ENCODE measurements at regions not wholly inside any gene's neighbourhood (a gene's known extent, or its start where the extent isn't known, plus 50 kb on each side); places are given as distances from the start of the nearest gene placed in this dataset.
"Not testable (repeated sequence)": the region's sequence is repeated elsewhere in the genome, so short reads cannot be mapped to it uniquely, and the experiment has no call there.

DNA sequence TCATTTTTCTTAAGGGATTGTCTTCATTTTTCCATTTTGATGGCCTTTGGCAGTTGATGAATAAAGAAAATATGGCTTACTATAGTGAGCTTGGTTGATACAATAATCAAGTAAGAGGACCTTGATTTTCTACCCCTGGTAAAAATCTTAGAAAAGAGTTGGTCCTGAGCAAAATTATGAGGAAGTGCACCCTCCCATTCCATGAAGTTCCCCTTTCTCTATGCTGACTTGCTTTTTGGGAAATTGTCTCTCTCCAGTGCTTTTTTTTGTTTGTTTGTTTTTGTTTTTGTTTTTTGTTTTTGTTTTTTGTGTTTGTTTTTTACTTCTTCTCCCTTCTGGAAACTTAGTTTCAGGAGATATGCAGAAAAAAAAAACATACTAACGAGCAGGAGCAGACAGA, 449.2 kb upstream of the ACTBL2 start:
- H3K27ac ChIP-seq = no peak overlapping the region
- DNase-seq (ENCODE audit: low spot score) = no peak
- H3K36me3 ChIP-seq = no peaks in the 10 kb centered on the region
- H3K4me3 ChIP-seq = no peak overlapping the region
- no peaks in the 10 kb centered on the region for H3K27me3 ChIP-seq (replicated peaks; ENCODE audit: insufficient read depth)
- TF ChIP-seq POLR2AphosphoS5 (IDR thresholded peaks at IDR 0.05) = no peak
- no peak for TF ChIP-seq POLR2A (IDR thresholded peaks at IDR 0.05)
- TF ChIP-seq, protein P1, sequence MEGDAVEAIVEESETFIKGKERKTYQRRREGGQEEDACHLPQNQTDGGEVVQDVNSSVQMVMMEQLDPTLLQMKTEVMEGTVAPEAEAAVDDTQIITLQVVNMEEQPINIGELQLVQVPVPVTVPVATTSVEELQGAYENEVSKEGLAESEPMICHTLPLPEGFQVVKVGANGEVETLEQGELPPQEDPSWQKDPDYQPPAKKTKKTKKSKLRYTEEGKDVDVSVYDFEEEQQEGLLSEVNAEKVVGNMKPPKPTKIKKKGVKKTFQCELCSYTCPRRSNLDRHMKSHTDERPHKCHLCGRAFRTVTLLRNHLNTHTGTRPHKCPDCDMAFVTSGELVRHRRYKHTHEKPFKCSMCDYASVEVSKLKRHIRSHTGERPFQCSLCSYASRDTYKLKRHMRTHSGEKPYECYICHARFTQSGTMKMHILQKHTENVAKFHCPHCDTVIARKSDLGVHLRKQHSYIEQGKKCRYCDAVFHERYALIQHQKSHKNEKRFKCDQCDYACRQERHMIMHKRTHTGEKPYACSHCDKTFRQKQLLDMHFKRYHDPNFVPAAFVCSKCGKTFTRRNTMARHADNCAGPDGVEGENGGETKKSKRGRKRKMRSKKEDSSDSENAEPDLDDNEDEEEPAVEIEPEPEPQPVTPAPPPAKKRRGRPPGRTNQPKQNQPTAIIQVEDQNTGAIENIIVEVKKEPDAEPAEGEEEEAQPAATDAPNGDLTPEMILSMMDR (IDR thresholded peaks at IDR 0.05) = no peak
- H3K4me1 ChIP-seq (replicated peaks) = no peaks in the 10 kb centered on the region
- no peaks in the 10 kb centered on the region for H3K9me3 ChIP-seq
- intact Hi-C loops (cut with DNase I) = no loop called here
- WGBS = 98% methylated on average over 1 of the region's 1 CpG

DNA sequence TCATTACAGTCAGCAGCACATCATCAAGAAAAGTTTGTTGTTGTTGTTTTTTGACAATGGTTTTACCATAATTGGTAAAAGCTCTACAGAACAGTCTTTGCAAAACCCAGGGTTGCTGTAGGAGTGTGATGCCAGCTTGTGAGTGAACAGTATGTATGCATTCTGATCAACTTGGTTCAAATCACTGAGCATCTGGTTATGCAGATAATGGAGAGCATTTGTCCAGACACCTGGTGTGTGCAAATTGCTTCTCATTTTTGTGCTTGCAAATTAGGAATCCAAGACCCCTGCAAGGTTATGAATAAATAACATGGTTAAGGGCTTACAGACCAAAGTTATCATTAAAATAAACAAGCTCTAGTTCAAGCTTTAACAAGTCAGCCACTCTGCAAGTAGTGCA, 448.7 kb upstream of the ACTBL2 start:
- intact Hi-C loops (cut with DNase I) = no loop called here
- Histone ChIP-seq H3K27me3 (replicated peaks; ENCODE audit: insufficient read depth) (no peaks in the 10 kb centered on the region), H3K36me3 (no peaks in the 10 kb centered on the region), H3K9me3 (no peaks in the 10 kb centered on the region), H3K4me3 (no peak overlapping the region), H3K27ac (no peak overlapping the region), H3K4me1 (replicated peaks) (no peaks in the 10 kb centered on the region)
- TF ChIP-seq POLR2AphosphoS5 (IDR thresholded peaks at IDR 0.05) = no peak
- TF ChIP-seq, protein P1 (IDR thresholded peaks at IDR 0.05) = no peak
- no peak for DNase-seq (ENCODE audit: low spot score)

DNA sequence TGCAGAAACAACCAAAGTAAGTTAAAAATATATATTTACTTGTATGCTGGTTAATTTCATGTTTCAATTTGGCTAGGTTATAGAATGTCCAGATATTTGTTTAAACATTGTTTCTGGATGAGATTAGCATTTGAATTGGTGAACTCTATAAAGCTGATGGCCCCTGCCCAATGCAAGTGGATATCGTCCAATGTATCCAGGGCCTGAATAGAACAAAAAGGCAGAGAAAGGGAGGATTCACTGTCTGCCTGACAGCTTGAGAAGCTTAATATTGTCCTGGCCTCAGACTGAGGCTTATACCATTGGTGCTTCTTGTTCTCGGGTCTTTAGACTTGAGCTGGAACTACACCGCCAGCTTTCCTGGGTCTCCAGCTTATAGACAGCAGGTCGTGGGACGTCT, 446.7 kb upstream of the ACTBL2 start:
- no peaks in the 10 kb centered on the region for H3K36me3 ChIP-seq
- TF ChIP-seq, protein P1 (IDR thresholded peaks at IDR 0.05) = no peak
- TF ChIP-seq POLR2A (IDR thresholded peaks at IDR 0.05) (no peak), POLR2AphosphoS5 (IDR thresholded peaks at IDR 0.05) (no peak)
- no peak overlapping the region for H3K4me3 ChIP-seq
- H3K4me1 ChIP-seq (replicated peaks) = no peaks in the 10 kb centered on the region
- H3K27me3 ChIP-seq (replicated peaks; ENCODE audit: insufficient read depth) = no peaks in the 10 kb centered on the region
- intact Hi-C loops (cut with DNase I) = no loop called here
- DNase-seq (ENCODE audit: low spot score) = no peak
- WGBS = 60% methylated on average over 5 of the region's 5 CpGs
- no peak overlapping the region for H3K27ac ChIP-seq
- no peaks in the 10 kb centered on the region for H3K9me3 ChIP-seq

DNA sequence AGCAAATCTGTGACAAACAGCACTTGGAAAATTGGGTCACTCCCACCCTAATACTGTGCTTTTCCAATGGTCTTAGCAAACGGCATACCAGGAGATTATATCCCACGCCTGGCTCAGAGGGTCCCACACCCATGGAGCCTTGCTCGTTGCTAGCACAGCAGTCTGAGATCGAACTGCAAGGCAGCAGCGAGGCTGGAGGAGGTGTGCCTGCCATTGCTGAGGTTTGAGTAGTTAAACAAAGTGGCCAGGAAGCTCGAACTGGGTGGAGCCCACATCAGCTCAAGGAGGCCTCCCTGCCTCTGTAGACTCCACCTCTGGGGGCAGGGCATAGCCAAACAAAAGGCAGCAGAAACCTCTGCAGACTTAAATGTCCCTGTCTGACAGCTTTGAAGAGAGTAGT, 440.5 kb upstream of the ACTBL2 start:
- WGBS = 82% methylated on average over 6 of the region's 6 CpGs
- DNase-seq (ENCODE audit: low spot score); H3K27me3 ChIP-seq (replicated peaks; ENCODE audit: insufficient read depth); H3K36me3 ChIP-seq; H3K9me3 ChIP-seq; intact Hi-C loops (cut with DNase I); H3K4me1 ChIP-seq (replicated peaks); H3K27ac ChIP-seq; H3K4me3 ChIP-seq: not testable (repeated sequence)

DNA sequence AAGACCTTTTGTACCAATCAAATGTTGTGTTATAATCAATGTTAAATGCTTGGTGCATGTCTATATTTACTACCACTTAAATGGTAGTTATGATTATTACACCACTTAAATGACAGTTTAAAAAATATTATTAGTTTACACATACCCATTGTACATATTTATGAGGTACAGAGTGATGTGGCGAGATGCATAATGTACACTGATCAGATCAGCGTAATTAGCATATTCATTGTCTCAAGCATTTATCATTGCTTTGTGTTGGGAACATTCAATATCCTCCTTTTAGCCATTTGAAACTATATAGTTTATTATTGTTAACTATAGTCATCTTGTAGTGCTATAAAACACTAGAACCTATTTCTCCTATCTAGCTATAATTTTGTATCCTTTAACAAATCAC, 434.4 kb upstream of the ACTBL2 start:
- H3K36me3 ChIP-seq = no peaks in the 10 kb centered on the region
- intact Hi-C loops (cut with DNase I) = no loop called here
- no peak for DNase-seq (ENCODE audit: low spot score)
- WGBS = 43% methylated on average over 2 of the region's 2 CpGs
- TF ChIP-seq POLR2A (IDR thresholded peaks at IDR 0.05) (no peak), POLR2AphosphoS5 (IDR thresholded peaks at IDR 0.05) (no peak)
- TF ChIP-seq, protein P1 (IDR thresholded peaks at IDR 0.05) = no peak
- H3K27me3 ChIP-seq (replicated peaks; ENCODE audit: insufficient read depth) = no peaks in the 10 kb centered on the region
- H3K4me3 ChIP-seq = no peak overlapping the region
- no peaks in the 10 kb centered on the region for H3K9me3 ChIP-seq
- no peak overlapping the region for H3K27ac ChIP-seq
- no peaks in the 10 kb centered on the region for H3K4me1 ChIP-seq (replicated peaks)

DNA sequence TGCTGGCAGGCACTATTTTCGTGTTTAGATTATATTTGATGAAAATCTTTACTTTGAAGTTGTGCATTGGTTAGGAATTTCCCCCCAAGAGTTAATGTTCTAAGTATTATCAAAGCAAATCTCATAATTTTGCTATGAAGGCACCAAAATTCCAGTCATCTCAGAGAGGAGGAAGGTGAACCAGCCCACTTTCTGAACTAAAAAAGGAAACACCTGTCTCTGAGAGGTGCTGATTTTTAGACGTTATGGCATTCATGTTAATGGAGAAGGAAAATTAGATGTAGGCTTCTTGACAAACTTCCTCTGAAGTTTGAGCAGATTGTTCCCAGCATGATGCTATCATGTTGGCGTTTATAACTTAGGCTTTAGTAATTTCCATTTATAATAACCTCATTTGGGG, 432.9 kb upstream of the ACTBL2 start:
- intact Hi-C loops (cut with DNase I) = no loop called here
- no peak overlapping the region for H3K4me3 ChIP-seq
- no peaks in the 10 kb centered on the region for H3K4me1 ChIP-seq (replicated peaks)
- DNase-seq (ENCODE audit: low spot score) = no peak
- no peaks in the 10 kb centered on the region for H3K9me3 ChIP-seq
- 59% methylated on average over 3 of the region's 3 CpGs for WGBS
- no peaks in the 10 kb centered on the region for H3K36me3 ChIP-seq
- no peaks in the 10 kb centered on the region for H3K27me3 ChIP-seq (replicated peaks; ENCODE audit: insufficient read depth)
- TF ChIP-seq, protein P1 (IDR thresholded peaks at IDR 0.05) = no peak
- TF ChIP-seq POLR2AphosphoS5 (IDR thresholded peaks at IDR 0.05) (no peak), POLR2A (IDR thresholded peaks at IDR 0.05) (no peak)
- no peak overlapping the region for H3K27ac ChIP-seq
